HepG2 (cell line): ENCODE measurements at regions not wholly inside any gene's neighbourhood (a gene's known extent, or its start where the extent isn't known, plus 50 kb on each side); places are given as distances from the start of the nearest gene placed in this dataset.

ENCODE experiments used
- CTCF ChIP-seq: sonication (generic); formaldehyde crosslinking; IDR thresholded peaks from 2 replicates; pipeline ENCODE4 v1.5.0; 2020; ENCODE audit warnings: mild to moderate bottlenecking, missing genetic modification reagents, moderate library complexity
- MXI1 ChIP-seq: IDR thresholded peaks from 3 replicates; pipeline ENCODE4 v1.6.1; 2012; ENCODE audit warnings: low read depth, low read length, inconsistent platforms, borderline replicate concordance
- NCOA2 ChIP-seq: sonication (generic); formaldehyde crosslinking; IDR thresholded peaks from 2 replicates; pipeline ENCODE4 v1.8.0; 2022; ENCODE audit warnings: inconsistent platforms
- NFATC3 ChIP-seq: sonication (generic); formaldehyde crosslinking; IDR thresholded peaks from 2 replicates; pipeline ENCODE4 v1.5.1; 2020; ENCODE audit warnings: mild to moderate bottlenecking, missing genetic modification reagents
- PRDM10 ChIP-seq: sonication (generic); formaldehyde crosslinking; IDR thresholded peaks from 2 replicates; pipeline ENCODE4 v1.4.0; 2020; ENCODE audit warnings: low read depth, missing genetic modification reagents
- SMC3 ChIP-seq: IDR thresholded peaks from 2 replicates; pipeline ENCODE4 v1.6.1; 2011; ENCODE audit warnings: low read length, improper control_type of control experiment
- TOPORS ChIP-seq: sonication (generic); formaldehyde crosslinking; IDR thresholded peaks from 2 replicates; pipeline ENCODE4 v1.8.0; 2023; ENCODE audit warnings: mild to moderate bottlenecking, missing genetic modification reagents
- ZHX1 ChIP-seq: sonication (generic); formaldehyde crosslinking; IDR thresholded peaks from 2 replicates; pipeline ENCODE4 v1.8.1; 2022; ENCODE audit warnings: low read depth, mild to moderate bottlenecking, missing genetic modification reagents
- ZNF282 ChIP-seq: fragments of 450-650 bp; IDR thresholded peaks from 2 replicates; pipeline ENCODE4 v1.6.1; 2018; ENCODE audit not compliant: partially characterized antibody

GRCh38 chr10:9554321-9554720 is 1463.4 kb upstream of the CELF2 start:
- TF ChIP-seq NFATC3 (CRISPR knock-in tag) (no peak), ZHX1 (CRISPR knock-in tag) (no peak), NCOA2 (CRISPR knock-in tag) (no peak), PRDM10 (CRISPR knock-in tag) (no peak), CTCF (CRISPR knock-in tag) (no peak), MXI1 (no peak), ZNF282 (no peak), TOPORS (CRISPR knock-in tag) (no peak), SMC3 (no peak)
